ENCODE measurements at regions not wholly inside any gene's neighbourhood (a gene's known extent, or its start where the extent isn't known, plus 50 kb on each side); places are given as distances from the start of the nearest gene placed in this dataset.
"Not testable (repeated sequence)": the region's sequence is repeated elsewhere in the genome, so short reads cannot be mapped to it uniquely, and the experiment has no call there.

GRCh38 chr6:133789449-133789848, 99.5 kb upstream of the TCF21 start:
- DNase-seq (ENCODE audit: low read depth in 2 of 2): not testable (repeated sequence)

GRCh38 chr6:133790756-133791155, 98.2 kb upstream of the TCF21 start:
- DNase-seq (ENCODE audit: low read depth in 2 of 2): not testable (repeated sequence)

DNA sequence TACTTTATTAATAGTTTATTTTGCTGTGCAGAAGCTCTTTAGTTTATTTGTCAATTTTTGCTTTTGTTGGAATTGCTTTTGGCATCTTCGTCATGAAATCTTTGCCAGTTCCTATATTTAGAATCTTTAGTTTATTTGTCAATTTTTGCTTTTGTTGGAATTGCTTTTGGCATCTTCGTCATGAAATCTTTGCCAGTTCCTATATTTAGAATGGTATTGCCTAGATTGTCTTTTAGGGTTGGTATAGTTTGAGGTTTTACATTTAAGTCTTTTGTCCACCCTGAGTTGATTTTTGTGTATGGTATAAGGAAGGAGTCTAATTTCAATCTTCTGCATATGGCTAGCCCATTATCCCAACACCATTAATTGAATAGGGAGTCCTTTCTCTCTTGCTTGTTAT, 93.9 kb upstream of the TCF21 start:
- not testable (repeated sequence) for DNase-seq (ENCODE audit: low read depth in 2 of 2)

GRCh38 chr6:133796235-133796634, 92.7 kb upstream of the TCF21 start:
- DNase-seq (ENCODE audit: low read depth in 2 of 2): no peak

DNA sequence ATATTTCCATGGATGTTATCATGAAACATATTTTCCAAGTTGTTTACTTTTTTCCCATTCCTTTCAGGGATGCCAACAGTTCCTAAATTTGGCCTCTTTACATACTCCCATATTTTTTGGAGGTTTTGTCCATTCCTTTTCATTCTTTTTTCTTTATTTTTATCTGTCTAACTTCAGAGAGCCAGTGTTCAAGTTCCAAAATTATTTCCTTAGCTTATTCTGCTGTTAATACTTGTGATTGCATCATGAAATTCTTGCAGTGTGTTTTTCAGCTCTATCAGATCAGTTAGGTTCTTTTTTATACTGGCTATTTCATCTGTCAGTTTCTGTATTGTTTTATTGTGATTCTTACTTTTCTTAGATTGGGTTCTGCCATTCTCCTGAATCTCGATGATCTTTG, 89.9 kb upstream of the TCF21 start:
- no peak for DNase-seq (ENCODE audit: low read depth in 2 of 2)

DNA sequence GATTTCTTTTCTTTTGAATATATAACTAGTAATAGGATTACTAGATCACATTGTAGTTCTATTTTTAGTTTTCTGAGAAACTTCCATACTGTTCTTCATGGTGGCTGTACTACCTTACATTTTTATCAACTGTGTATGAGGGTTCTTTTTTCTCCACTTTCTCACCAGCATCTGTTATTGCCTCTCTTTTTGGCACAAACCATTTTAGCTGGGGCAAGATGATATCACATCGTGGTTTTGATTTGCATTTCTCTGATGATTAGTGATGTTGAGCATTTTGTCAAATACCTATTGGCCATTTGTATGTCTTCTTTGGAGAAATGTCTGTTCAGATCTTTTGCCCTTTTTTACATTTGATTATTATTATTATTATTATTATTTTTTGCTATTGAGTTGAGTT, 86.1 kb upstream of the TCF21 start:
- DNase-seq (ENCODE audit: low read depth in 2 of 2): no peak

DNA sequence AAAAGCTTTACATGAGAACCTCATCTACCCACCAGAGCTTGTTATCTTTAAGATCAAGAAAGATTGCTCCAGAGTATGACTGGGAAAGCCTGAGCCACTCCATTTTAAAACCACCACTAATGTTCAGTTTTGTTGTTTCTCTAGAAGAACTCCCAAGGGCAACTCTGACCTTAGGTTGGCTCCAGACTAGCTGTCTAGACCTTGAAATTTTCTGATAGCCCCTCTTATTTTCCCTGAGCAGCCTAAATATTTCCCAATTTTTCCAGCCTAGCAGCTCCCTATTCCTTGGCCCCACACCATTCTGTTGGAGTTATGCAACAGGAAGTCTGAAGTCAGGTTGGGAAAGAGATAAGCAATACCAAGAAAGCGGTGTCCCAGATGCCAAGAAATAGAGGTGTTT, 84.6 kb upstream of the TCF21 start:
- no peak for DNase-seq (ENCODE audit: low read depth in 2 of 2)

DNA sequence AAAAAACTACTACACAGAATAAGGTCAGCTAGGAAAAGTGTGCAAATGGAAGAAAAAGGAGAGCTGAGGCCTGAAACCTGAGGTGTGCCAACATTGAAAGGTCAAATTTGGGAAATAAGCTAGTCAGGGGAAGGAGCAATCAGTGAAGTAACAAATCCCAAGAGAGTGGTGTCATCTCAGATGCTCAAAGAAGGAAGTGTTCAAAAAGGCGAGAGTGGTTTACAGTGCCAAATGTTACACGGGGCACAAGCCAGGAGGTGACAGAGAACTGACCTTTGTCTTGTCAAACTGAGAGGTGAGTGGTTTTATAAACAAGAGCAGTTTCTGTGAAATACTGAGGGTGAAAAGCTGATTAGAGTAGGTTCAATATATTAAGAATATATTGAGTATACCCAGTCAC, 83.0 kb upstream of the TCF21 start:
- no peak for DNase-seq (ENCODE audit: low read depth in 2 of 2)

GRCh38 chr6:133806382-133807140, 82.4 kb upstream of the TCF21 start:
- no peak for DNase-seq (ENCODE audit: low read depth in 2 of 2)

- DNase-seq (ENCODE audit: low read depth in 2 of 2): no peak
These were observed 81.4 kb upstream of the TCF21 start for GRCh38 chr6:133807501-133807900.

GRCh38 chr6:133809406-133809805, 79.5 kb upstream of the TCF21 start:
- no peak for DNase-seq (ENCODE audit: low read depth in 2 of 2)

DNA sequence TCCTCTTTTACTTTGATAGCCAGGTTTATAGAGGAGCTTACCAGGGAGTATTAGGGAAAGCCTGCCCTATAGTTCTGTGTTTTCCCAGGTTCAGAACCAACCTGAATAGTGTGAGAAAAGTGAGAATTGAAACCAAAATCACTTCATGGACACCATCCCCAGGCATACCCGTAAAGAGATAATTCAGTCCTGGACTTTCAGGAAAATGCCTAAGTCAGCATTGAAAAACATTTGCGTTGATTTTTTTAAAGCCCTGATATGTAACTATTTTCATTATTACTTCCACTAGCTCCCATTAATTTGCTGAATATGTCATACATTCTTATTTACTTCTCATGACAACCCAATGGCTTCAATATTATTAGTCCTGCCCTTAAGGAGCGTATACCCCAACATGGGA, 77.4 kb upstream of the TCF21 start:
- DNase-seq (ENCODE audit: low read depth in 2 of 2): no peak

DNA sequence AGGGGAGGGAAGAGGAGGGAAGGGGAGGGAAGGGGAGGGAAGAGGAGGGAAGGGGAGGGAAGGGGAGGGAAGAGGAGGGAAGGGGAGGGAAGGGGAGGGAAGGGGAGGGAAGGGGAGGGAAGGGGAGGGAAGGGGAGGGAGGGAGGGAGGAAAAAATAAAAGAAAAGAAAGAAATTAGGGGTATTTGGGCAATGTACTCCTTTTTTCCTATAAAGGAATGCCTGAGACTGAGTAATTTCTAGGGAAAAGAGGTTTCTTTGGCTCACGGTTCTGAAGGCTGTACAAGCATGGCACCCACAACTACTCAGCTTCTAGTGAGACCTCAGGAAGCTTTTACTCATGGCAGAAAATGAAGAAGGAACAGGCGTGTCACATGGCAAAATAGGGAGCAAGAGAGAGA, 76.5 kb upstream of the TCF21 start:
- DNase-seq (ENCODE audit: low read depth in 2 of 2): not testable (repeated sequence)

- DNase-seq (ENCODE audit: low read depth in 2 of 2): no peak
These were observed 74.7 kb upstream of the TCF21 start for GRCh38 chr6:133814238-133814637.

GRCh38 chr6:133814797-133815196, 74.1 kb upstream of the TCF21 start:
- no peak for DNase-seq (ENCODE audit: low read depth in 2 of 2)

- no peak for DNase-seq (ENCODE audit: low read depth in 2 of 2)
These were observed 73.6 kb upstream of the TCF21 start for GRCh38 chr6:133815313-133815712.

GRCh38 chr6:133816171-133816570, 72.7 kb upstream of the TCF21 start:
- DNase-seq (ENCODE audit: low read depth in 2 of 2): no peak

DNA sequence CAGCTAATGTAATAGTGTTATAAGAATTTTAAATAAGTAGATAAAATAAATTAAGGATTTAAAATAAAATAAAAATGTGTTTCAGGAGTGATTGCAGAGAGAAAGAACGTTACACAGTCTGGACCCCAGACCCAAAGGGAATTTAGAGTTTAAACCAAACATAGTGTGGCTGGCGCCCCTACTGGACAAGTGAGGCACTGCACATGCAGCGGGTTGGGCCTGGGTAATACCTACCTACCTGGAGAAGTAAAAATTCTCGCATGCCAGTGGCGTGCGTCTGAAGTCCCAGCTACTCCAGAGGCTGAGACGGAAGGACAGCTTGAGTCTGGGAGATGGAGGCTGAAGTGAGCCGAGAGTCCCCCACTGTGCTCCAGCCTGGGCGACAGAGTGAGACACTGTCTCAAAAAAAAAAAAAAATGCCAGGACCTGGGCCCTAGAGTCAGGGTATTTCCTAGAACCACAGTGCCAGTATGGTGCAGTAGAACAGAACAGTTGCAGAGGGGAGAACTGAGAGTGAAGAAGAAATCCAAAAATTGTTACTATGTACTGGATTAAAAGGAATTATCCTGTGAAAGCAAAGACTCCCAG, 71.4 kb upstream of the TCF21 start:
- DNase-seq (ENCODE audit: low read depth in 2 of 2): peak; percentile 20 to 26

GRCh38 chr6:133818320-133818719, 70.6 kb upstream of the TCF21 start:
- DNase-seq (ENCODE audit: low read depth in 2 of 2): no peak

DNA sequence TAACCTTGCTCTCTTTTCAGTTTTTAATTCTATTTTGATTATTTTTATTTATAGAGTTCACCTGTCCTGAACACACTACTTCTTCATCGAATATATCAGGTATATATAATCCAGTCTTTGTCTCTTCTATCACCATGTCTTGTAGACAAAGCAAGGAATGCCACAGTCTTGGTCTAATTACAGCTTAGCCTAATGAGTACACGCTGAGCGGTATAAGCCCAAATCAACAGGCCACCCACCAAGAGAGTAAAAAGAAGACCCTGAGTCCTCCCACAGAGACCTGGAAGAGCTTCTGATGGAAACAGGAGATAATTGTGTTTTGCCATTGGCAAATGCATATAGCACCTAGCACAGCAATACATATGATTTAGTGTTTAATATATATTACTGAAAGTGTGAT, 68.7 kb upstream of the TCF21 start:
- DNase-seq (ENCODE audit: low read depth in 2 of 2): no peak

GRCh38 chr6:133827766-133828165, 61.1 kb upstream of the TCF21 start:
- no peak for DNase-seq (ENCODE audit: low read depth in 2 of 2)

DNA sequence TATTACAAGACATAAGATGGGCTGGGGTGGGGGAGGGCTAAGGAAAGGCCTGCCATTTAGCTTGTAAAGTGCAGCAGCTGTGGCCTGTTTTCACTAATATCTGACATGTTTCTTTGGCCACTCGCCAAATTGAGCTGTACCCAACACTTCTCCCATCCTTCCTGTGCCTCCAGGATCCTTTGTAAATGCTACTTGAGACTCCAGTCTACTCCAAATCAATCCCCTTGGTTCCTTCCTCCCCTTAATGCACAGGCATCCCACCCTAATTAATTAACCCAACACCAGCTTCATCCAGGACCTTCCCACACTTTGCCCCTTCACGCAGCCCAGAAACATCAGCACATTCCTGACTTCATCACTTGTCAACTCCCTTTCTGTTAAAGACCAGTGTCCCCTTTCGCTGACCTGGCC, 55.0 kb upstream of the TCF21 start:
- no peak for DNase-seq (ENCODE audit: low read depth in 2 of 2)

- DNase-seq (ENCODE audit: low read depth in 2 of 2): no peak
These were observed 54.3 kb upstream of the TCF21 start for GRCh38 chr6:133834472-133835170.
